K562 (cell line): ENCODE measurements at regions not wholly inside any gene's neighbourhood (a gene's known extent, or its start where the extent isn't known, plus 50 kb on each side); places are given as distances from the start of the nearest gene placed in this dataset.

Source experiments
- JUN ChIP-seq, 2 experiments: sonication (generic) in 1 of 2; formaldehyde crosslinking in 1 of 2; IDR thresholded peaks; 2 replicates each; pipeline versions ENCODE4 v1.6.1 to v1.8.0; 2012 to 2022; ENCODE audit warnings: borderline replicate concordance in 2 of 2, mild to moderate bottlenecking in 2 of 2, improper control_type of control experiment in 1 of 2, low read depth in 1 of 2, low read length in 1 of 2, missing genetic modification reagents in 1 of 2
- MAZ ChIP-seq, 2 experiments: fragments of 450-650 bp in 1 of 2; sonication (generic) in 1 of 2; formaldehyde crosslinking; IDR thresholded peaks in 1 of 2; conservative IDR thresholded peaks in 1 of 2; 2 replicates each; pipeline versions ENCODE4 v1.4.0 to v1.5.0; 2020; ENCODE audit warnings: mild to moderate bottlenecking in 1 of 2, missing genetic modification reagents in 1 of 2
- MXI1 ChIP-seq: IDR thresholded peaks from 2 replicates; pipeline ENCODE4 v1.6.1; 2011; ENCODE audit warnings: low read depth, mild to moderate bottlenecking, improper control_type of control experiment, low read length
- POLR2AphosphoS2 ChIP-seq: IDR thresholded peaks from 2 replicates; pipeline ENCODE4 v1.6.1; 2012; ENCODE audit warnings: low read length, improper control_type of control experiment
- SP1 ChIP-seq: sonication (generic); formaldehyde crosslinking; IDR thresholded peaks from 2 replicates; pipeline ENCODE4 v1.8.1; 2022; ENCODE audit warnings: mild to moderate bottlenecking, missing genetic modification reagents
- XRCC5 ChIP-seq: fragments of 200-400 bp; formaldehyde crosslinking; IDR thresholded peaks from 2 replicates; pipeline ENCODE4 v1.6.1; 2017; ENCODE audit warnings: low read depth, mild to moderate bottlenecking, low read length
- ZNF274 ChIP-seq: IDR thresholded peaks from 2 replicates; pipeline ENCODE4 v1.6.1; 2011; ENCODE audit warnings: low read depth, mild to moderate bottlenecking, low read length, moderate library complexity, borderline replicate concordance

DNA sequence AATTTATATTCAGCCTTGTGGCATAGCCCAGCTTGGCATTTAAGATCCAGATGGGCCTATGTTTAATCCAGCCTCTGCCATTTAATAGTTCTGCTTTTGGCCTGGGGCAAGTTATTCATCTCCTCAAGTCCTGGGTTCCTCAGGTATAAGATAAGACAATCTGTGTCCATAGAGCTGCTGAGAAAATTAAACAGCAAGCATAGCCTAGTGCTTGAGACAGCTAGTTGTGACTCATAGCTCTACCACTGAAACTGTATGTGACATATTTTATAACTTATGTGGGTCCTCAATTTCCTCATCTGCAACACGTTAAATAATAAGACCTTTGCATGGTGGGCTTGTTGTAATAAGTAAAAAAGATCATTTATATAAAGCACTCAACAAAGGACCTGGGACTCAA is 53.3 kb upstream of the ATP10B start:
- TF ChIP-seq JUN (IDR thresholded peaks at IDR 0.05; ENCODE audit: borderline replicate concordance, low read depth, low read length) (no peak), JUN (CRISPR knock-in tag; IDR thresholded peaks at IDR 0.05; ENCODE audit: borderline replicate concordance) (no peak), MXI1 (no peak), SP1 (CRISPR knock-in tag) (no peak), POLR2AphosphoS2 (no peak), MAZ (CRISPR knock-in tag; conservative IDR thresholded peaks at IDR 0.05 in 1 of 2, IDR thresholded peaks at IDR 0.05 in 1 of 2) (no peak), XRCC5 (no peak), ZNF274 (no peak)
